B cell (primary cell): ENCODE measurements at regions not wholly inside any gene's neighbourhood (a gene's known extent, or its start where the extent isn't known, plus 50 kb on each side); places are given as distances from the start of the nearest gene placed in this dataset.
A peak's percentile ranks its signal among the peaks of the same experiment; 100 is the strongest.

Source experiments
- CTCF ChIP-seq: fragments of 200-600 bp; IDR thresholded peaks from one replicate; pipeline ENCODE4 v1.8.0; 2022; ENCODE audit warnings: antibody characterized with exemption, mild to moderate bottlenecking
- EZH2 ChIP-seq: IDR thresholded peaks from 2 replicates; pipeline ENCODE4 v1.6.1; 2012; ENCODE audit warnings: borderline replicate concordance, low read depth, mild to moderate bottlenecking, moderate library complexity, low read length; ENCODE audit not compliant: insufficient read depth, poor library complexity, severe bottlenecking

GRCh38 chr15:95259513-95259912, 1028.2 kb downstream of the MCTP2 start:
- TF ChIP-seq CTCF (peak; percentile 52), EZH2 (no peak)
